Stimulated activated CD8-positive, alpha-beta memory T cell treated with anti-CD3 and anti-CD28 coated beads, Interleukin-4, amount 100 ng/mL, for 24 hours (primary cell): ENCODE measurements at regions not wholly inside any gene's neighbourhood (a gene's known extent, or its start where the extent isn't known, plus 50 kb on each side); places are given as distances from the start of the nearest gene placed in this dataset.

Experiments used
- DNase-seq: peaks from one replicate; pipeline ENCODE4 v3.0.0-alpha.2; 2020; ENCODE audit warnings: low read depth

DNA sequence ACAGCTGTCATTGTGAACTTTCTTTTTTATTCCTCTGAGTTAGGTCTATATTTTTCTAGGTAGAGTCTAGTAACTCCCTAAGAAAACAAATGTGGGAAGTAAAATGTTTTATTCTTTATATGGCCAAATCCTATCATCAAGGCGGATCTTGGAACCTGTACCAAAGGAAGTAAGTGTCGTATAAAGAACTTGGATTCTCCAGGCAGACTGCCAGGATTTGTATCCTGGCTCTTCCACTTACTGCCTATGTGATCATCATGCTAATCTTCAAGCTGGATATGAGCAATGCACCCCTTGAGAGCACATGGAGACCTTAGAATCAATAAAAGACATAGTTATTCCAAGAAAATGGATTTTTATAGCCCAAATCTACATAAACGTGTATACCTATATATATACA is 286.5 kb downstream of the PCDH17 start:
- DNase-seq, result no peak

DNA sequence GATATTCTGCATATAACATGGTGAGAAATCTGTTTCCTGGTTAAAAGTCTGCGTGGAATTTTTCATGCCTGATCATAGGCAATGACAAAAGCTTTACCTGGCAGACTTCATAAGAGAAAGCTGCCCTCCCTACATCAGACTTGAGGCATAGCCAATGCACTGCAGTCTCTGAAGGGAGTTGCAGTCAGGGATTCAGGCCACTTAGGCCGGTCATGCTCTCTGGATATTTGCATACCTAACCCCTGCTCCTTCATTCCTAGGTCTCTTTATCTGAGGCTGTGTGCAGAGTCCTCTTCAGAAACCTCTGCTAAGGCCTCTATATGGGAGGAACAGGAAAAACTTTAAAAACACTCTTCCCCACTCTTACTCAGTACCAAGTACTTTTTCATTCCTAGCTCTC is 287.4 kb downstream of the PCDH17 start:
- no peak for DNase-seq

DNA sequence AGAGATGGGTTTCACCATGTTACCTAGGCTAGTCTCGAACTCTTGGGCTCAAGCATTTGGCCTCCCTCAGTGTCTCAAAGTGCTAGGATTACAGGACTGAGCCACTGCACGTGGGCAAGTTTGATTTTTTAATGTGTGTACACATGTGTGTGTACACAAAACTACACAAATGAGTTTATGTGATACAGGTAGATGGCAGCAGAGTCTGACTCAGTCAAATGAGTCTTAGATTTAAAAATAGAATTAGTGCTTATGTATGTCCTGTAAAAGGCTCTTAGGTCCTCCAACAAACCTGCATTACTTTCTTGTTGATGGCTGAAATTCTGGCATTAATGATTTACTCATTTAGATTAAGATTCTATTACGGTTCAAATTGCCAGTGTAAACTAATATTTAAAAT is 293.7 kb downstream of the PCDH17 start:
- DNase-seq, result no peak

DNA sequence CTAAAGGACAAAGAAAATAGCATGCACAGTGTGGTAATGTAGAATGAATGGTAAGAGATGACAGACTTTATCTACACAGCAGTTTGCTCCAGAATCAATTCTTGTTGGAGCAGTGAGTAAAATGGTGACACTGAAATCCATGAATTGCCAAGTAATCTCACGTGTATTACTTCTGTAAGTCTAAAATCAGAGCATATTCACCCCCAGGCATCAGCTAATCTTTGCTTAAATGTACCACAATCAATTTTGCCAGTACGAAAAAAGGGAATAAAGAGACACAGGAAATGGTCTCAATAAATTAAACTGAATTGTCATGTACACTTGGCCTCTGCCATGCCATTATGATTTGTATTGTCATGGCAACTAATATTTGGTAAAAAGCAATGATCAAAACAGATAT is 294.2 kb downstream of the PCDH17 start:
- DNase-seq, result no peak

DNA sequence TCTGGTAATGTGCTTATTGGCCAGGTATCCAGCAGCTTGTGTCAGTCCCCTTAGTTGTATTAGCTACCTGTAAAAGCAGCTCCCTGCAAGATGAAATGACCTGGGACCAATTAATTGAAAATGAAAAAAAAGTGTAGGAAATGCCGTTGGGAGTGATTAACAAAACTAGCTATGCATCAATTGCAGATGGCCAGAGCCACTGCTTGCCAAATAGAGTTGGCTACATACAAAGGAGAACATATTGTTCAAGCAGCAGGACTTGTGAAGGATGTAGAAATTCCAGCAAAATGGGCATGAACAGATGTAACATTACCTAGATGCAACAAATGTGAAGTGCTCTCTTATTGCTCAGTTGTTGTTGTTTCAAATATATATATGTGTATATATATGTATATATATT is 300.5 kb downstream of the PCDH17 start:
- no peak for DNase-seq

DNA sequence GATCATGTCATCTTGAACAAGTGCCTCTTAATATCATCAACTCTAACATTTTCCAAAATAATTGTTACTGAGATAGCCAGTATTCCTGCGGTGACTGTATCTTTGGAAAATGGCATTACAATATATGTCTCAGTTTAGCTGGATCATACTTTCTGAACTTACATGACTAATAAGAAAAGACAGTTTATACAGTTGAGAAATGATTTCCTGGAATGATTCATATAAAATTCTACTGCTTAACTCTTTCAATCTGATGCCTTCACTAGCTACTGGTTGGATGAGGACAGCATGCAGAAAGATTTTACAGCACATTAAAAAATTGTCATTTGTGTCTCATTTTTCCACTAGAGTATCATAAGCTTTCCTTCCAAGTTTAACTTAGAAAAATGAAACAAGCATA is 302.1 kb downstream of the PCDH17 start:
- DNase-seq, result no peak

DNA sequence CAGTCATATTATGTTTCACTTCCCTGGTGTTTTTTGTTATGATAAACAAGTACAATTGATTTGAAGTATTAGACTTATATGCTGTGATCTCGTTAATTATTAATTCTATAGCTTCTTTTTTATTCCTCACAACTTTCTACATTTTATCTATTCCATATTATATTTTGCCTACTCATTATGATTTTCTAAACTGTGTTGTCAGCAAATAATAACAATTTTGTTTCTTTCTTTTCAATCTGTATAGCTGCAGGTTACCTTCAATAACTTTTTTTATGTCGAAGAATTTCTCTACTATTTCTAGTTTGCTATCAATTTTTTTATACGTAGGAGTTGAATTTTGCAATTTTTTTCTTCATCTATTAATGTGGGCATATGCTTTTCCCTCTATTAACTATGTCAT is 304.4 kb downstream of the PCDH17 start:
- no peak for DNase-seq

DNA sequence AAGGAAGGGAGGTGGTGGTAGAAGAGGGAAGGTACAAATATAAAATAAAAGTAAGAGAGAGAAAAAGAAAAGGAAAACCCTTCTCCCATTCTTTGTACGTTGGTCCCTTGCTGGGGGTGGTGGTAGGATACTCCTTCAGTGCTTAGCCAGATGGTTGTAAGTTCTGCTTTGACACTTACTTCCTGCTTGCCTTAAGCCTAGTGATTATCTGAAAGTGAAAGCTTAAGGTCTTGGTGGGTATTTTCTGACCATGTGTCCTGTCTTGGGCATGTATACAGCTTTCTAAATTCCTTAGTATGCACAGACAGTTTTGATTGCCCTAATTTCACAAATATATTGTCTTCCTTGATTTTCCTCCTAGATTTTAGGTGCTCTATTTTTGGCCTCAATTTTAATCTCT is 314.8 kb downstream of the PCDH17 start:
- no peak for DNase-seq

DNA sequence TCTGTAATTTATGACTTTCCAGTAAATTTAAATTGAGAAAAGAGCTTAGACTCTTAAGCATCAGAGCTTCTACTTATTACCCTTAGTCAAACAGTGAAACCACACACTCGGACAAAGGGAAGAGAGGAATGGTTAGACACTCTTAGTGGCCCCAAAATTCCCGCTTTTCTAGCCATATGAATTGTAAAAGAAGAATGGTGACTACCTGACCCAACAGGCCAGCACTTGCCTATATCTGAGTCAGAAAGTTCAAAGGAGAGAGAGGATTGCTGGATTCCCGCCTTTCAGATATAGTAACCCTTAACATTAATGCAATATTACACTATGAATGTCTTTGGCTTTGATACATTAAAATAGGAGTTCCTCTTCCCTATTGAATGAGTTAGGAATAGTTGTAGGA is 317.3 kb downstream of the PCDH17 start:
- DNase-seq, result no peak

DNA sequence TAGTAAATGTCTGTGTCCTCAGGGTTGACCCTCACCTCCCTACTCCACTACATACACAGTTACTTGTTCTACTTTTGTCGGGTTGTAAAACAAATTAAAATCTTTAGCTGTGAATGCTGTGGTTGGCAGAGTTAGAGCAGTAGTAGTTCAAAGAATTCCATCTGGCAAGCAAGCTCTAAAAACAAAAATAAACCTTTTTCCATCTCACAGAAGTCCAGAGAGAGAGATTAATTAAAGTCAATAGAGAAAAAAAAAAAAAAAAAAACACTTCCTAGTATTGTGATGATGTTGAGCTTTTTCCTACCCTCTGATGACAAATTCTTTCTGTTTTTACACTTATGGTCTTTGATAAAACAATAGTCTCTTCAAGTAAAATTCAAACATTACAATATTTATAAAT is 338.4 kb downstream of the PCDH17 start:
- DNase-seq, result no peak

DNA sequence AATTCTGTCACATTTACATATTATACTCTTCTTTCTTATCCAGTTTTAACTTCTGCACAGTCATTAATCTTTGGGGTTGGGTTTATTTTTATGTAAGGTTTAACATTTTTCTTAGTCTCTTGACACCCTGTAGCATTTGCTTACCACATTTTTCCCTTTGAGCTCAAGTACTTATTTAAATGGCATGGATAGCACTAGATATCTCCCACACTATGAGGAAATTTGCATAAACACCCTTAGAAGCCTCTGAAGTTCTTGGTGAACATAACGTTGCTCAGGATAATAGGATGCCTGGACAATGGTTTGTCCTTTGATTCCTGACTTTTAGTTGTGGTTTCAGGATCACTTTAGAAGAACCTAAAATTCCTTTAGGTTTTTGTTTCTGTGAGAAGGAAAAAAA is 338.9 kb downstream of the PCDH17 start:
- DNase-seq, result no peak

DNA sequence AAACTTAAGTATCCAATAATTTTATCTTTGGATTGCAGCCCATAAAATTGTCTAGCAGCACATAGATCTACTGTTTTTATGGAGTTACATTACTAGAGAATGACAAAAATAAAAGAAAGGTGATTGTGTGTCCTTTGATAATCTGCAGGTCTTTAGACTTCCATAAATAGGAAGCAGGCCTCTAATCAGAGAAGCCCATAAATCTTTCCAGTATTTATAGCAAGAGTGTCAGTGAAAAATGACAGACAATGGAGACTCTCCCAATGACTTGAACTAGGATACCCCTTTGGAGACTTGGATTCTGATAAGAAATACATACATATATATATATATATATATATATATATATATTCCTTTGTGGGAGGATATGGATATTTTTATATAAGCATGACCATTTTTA is 351.2 kb downstream of the PCDH17 start:
- DNase-seq, result no peak

DNA sequence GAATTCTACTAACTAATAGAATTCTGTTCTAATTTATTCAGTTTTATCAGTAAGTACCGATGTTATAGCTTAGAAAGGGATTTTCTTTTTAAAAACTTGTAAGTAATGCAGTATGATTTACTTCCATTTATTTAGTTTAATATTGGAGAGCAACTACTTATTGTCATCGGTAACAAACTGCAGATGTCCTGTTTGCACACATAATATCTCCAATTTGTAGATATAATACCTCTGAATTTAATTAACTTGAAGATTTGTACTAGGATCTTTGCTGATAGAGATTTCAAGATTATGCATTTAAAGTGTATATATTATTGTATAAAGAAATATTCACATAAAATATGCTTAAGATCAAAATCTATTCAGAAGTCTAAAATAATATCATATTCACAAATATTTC is 356.7 kb downstream of the PCDH17 start:
- no peak for DNase-seq

DNA sequence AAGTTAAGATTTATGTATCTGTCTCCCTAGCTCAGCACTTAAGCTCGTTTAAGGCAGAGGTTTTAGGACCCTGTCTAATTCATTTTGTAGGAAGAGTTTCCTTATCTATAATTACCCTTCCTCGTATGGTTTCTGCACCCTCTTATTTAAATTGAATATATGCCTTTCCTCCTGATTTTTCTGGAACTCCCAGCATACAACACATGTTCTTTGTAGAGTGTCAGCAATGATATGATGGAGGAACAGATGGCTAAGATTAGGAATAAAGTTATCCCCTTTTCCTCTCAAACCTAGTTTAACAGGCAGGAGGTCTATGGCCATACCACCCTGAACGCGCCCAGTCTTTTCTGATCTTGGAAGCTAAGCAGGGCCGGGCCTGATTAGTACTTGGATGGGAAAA is 359.5 kb downstream of the PCDH17 start:
- DNase-seq, result no peak

DNA sequence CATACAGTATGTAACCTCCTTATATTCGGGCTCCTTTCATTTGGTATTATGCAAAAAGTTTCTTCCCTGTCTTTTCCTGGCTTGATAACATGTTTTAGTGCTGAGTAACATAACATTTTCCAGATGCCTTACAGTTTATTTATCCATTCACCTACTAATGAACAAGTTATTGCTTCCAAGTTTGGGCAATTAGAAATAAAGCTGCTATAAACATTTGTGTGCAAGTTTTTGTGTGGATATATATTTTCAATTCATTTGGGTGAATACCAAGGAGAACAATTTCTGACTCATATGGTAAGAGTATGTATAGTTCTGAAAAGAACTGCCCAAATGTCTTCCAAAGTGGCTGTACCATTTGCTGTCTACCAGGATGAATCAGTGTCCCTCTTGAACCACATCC is 360.9 kb downstream of the PCDH17 start:
- no peak for DNase-seq

DNA sequence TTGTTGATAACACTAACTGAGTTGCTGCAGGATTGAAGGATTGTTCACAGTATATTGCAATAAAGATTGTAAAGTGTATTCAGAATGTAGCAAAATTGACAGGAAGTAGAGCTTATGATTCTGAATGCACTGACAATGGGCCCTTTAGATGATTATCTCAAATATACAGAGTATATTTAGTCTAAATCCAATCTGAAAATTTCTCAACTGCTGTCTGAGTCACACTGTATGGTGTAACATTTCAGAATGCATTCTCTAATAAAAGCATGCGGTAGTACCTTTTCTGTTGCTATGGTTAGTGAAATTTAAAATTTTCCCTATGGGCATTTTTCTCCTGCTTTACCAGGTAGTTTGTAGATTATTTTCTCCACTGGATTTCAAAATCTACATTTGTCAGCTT is 365.2 kb downstream of the PCDH17 start:
- no peak for DNase-seq

DNA sequence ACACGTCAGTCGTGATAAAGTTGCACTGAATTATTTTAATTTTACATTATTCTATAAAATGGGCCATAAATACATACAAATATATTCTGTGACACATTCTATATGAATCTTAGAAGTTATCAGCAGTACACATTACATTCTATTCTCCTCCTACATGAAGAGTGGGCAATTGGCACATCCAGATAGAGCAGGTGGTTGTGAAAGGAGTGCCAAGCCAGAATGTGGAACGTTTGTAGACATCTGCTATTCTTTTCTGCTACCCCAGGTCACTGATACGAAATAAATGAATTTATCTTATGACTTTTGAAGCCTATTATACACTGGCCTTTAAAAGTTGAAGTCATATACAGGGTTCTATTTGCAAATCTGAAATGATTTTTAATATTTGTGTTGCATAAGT is 373.2 kb downstream of the PCDH17 start:
- no peak for DNase-seq

DNA sequence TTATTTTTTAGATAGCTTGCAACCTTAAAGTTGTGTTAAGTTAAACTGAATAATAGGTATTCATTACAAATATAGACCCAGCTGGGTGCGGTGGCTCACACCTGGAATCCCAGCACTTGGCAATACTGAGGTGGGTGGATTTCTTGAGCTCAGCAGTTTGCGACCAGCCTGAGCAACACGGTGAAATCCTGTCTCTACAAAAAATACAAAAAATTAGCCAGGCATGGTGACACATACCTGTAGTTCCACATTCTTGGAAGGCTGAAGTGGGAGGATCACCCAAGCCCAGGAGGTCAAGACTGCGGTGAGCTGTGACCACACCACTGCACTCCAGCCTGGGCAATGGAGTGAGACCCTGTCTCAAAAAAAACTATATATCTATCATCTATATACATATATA is 386.5 kb downstream of the PCDH17 start:
- DNase-seq, result no peak

DNA sequence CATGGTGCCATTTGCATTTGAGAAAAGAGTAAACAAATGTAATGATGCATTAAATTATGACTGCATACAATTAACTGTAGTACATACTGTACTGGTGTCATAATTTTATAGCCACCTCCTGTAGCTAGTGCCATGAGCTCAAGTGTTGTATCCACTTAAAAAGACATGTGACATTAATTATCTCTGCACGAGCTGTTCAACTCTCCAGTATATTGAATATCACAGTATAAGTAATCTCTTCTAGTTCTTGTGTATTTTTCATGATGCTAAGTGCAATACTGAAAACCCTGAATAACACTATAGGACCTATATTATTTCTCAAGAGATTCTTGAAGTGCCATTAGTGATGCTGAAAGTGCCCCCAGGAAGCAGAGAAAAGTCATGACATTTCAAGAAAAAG is 387.3 kb downstream of the PCDH17 start:
- no peak for DNase-seq

DNA sequence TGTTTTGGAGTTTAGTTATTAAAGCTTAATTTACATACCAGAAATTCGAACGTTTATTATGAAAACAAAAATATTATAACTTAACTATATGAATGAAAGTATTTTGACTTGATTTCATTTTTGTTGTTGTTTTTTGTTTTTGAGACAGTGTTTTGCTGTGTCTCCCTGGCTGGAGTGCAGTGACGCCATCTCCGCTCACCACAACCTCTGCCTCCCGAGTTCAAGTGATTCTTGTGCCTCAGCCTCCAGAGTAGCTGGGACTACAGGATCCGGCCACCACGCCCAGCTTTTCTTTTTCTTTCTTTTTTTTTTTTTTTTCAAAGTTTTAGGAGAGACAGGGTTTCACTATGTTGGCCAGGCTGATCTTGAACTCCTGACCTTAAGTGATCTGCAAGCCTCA is 392.6 kb downstream of the PCDH17 start:
- DNase-seq, result no peak

DNA sequence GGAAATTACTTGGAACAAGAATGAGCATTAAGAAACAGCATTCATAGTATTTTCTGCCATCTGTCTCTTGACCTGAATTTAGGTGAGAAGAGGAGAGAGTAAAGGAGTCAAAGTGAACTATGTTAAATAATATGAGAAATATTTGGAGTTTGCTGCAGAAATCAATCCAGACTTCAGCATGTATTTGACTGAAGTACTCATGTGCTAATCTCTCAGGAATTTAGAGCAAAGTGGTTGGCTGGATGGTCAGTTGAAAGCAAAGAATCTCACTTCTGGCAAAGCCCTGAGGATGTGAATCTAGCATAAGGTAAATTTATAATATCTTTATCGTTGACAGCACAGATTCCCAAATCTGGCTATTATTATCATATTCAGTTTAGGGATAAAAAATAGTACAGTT is 394.3 kb downstream of the PCDH17 start:
- no peak for DNase-seq

DNA sequence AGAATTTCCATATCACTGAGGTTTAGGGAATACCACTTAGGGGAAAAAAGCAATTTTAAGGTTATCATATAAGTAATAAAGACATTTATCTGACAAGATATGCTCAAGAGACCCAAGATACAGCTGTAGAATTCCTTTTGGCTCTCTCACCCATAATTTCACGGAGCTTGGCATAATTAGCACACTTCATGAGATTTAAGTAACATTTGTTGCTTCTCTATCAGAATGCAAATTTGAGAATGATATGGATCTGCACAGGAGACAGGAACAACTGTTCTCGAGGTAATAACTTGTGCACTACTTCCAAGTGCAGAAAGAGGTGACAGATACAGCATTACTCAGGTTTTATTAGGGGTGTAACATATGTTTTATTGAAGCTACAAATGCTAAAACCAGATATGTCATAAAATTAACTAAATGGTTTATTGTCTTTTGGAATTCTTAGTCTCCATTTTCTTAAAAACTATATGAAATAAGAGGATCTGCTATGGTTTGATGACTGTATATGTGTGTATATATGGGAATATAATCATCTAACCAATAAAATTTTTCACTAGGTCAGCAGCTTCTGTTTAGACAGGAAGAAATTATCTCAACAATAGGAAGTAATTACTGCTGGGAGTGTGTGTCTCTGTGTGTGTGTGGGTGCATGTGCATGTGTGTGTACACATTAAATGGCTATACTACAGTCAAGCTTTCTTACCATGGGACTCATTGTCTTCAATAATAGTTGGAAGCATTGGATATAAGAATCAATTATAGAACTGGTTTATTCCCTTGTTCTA is 401.3 kb downstream of the PCDH17 start:
- no peak for DNase-seq

DNA sequence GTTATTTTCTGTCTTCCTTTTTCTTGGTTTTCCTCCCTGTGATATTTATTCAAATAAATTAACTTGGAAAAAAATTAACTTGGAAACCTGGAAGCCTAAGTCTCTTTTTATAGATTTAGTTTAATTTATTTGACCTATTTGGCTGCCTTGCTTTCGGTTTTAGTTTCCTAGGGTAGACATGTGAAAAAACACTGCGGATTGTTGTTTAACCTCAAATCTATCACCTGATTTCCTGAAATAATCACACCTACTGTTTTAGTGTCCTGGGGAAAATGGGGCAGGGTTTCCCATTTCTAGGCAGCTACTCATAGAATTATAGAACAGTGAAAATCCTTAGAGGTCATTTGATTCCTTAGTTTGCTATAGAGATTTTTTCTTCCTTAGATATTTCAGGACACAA is 412.4 kb downstream of the PCDH17 start:
- no peak for DNase-seq

DNA sequence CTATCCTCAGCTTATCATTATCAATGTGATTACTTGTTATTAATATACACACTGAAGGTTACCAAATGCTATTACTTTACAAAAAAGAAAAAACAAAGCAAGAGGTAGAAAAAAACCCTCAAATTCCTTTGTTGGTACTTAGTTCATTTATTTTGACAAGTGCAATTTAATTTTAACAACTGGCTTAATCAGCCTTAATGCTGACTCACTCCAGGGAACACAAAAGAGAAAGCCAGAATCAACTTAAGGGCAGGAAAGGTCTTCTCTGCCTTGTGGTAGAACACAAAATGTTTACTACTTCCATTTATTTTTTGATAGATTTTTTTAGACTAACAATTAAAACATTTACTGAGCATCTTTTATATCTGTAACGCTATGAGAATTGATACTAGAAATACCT is 417.1 kb downstream of the PCDH17 start:
- no peak for DNase-seq

DNA sequence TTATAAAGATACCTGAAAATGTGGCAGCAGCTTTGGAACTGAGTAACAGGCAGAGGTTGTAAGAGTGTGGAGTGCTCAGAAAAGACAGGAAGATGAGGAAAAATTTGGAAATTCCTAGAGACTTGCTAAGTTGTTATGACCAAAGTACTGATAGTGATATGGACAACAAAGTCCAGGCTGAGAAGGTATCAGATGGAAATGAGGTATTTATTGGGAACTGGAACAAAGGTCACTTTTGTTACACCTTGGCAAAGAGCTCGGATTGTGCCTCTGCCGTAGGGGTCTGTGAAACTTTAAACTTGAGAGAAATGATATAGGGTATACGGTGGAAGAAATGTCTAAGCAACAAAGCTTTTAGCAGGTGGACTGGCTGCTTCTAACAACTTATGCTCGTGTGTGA is 419.9 kb downstream of the PCDH17 start:
- no peak for DNase-seq
